ENCODE measurements at regions not wholly inside any gene's neighbourhood (a gene's known extent, or its start where the extent isn't known, plus 50 kb on each side); places are given as distances from the start of the nearest gene placed in this dataset.

- DNase-seq (ENCODE audit: low spot score), result no peak
Measured at GRCh38 chr1:227372726-227373130, 54.4 kb upstream of the CDC42BPA start.

- DNase-seq (ENCODE audit: low spot score), result no peak
Measured at GRCh38 chr1:227370533-227371254, 52.4 kb upstream of the CDC42BPA start.

- DNase-seq (ENCODE audit: low spot score), result no peak
Measured at GRCh38 chr1:227369102-227369760, 50.9 kb upstream of the CDC42BPA start.

All from ecto neural progenitor cell (in vitro differentiated cells).